Smooth muscle cell (in vitro differentiated cells): ENCODE measurements at regions not wholly inside any gene's neighbourhood (a gene's known extent, or its start where the extent isn't known, plus 50 kb on each side); places are given as distances from the start of the nearest gene placed in this dataset.

Source experiments
- DNase-seq: peaks from one replicate; lab custom pipeline; 2025; ENCODE audit not compliant: unreplicated experiment; lab: John Stamatoyannopoulos, UW
- H2AFZ ChIP-seq: fragments of 200-600 bp; sonication (generic); 2 replicates; pipeline ENCODE4 v1.6.0; 2016; ENCODE audit warnings: antibody characterized with exemption, low read depth, mild to moderate bottlenecking
- H3F3A ChIP-seq: fragments of 200-600 bp; sonication (generic); 2 replicates; pipeline ENCODE4 v1.6.0; 2017; ENCODE audit warnings: antibody characterized with exemption, low read depth
- H3K27ac ChIP-seq: fragments of 200-600 bp; sonication (generic); 2 replicates; pipeline ENCODE4 v1.5.1; 2016; ENCODE audit warnings: low read depth, mild to moderate bottlenecking
- H3K27me3 ChIP-seq: fragments of 200-600 bp; sonication (generic); 2 replicates; pipeline ENCODE4 v1.6.1; 2016; ENCODE audit warnings: low read depth, mild to moderate bottlenecking
- H3K36me3 ChIP-seq: fragments of 200-600 bp; sonication (generic); 2 replicates; pipeline ENCODE4 v1.5.1; 2016; ENCODE audit warnings: low read depth
- H3K4me1 ChIP-seq: fragments of 200-600 bp; sonication (generic); 2 replicates; pipeline ENCODE4 v1.5.1; 2016; ENCODE audit warnings: low read depth
- H3K4me2 ChIP-seq: fragments of 200-600 bp; sonication (generic); 2 replicates; pipeline ENCODE4 v1.6.0; 2016; ENCODE audit warnings: mild to moderate bottlenecking
- H3K4me3 ChIP-seq: fragments of 200-600 bp; sonication (generic); 2 replicates; pipeline ENCODE4 v1.5.1; 2016; ENCODE audit warnings: mild to moderate bottlenecking
- H3K79me2 ChIP-seq: fragments of 200-600 bp; sonication (generic); 2 replicates; pipeline ENCODE4 v1.6.0; 2016; ENCODE audit warnings: low read depth, mild to moderate bottlenecking
- H3K9ac ChIP-seq: fragments of 200-600 bp; sonication (generic); 2 replicates; pipeline ENCODE4 v1.6.0; 2016; ENCODE audit warnings: low read depth
- H3K9me3 ChIP-seq: fragments of 200-600 bp; sonication (generic); replicated peaks from 2 replicates; pipeline ENCODE4 v1.5.1; 2016; ENCODE audit warnings: low read depth
- H4K20me1 ChIP-seq: fragments of 200-600 bp; sonication (generic); 2 replicates; pipeline ENCODE4 v1.6.0; 2016; ENCODE audit warnings: low read depth
- WGBS: methylation state at CpG from one replicate; pipeline ENCODE4 v1.1.7; 2016; ENCODE audit warnings: low lambda C conversion rate; 5-methylcytosine and 5-hydroxymethylcytosine counted together
- TF ChIP-seq, protein P1 (sequence below): fragments of 200-600 bp; sonication (generic); IDR thresholded peaks from 2 replicates; pipeline ENCODE4 v1.5.1; 2017; ENCODE audit warnings: borderline replicate concordance, mild to moderate bottlenecking, antibody characterized with exemption; ENCODE audit not compliant: insufficient read depth, poor library complexity, severe bottlenecking

DNA sequence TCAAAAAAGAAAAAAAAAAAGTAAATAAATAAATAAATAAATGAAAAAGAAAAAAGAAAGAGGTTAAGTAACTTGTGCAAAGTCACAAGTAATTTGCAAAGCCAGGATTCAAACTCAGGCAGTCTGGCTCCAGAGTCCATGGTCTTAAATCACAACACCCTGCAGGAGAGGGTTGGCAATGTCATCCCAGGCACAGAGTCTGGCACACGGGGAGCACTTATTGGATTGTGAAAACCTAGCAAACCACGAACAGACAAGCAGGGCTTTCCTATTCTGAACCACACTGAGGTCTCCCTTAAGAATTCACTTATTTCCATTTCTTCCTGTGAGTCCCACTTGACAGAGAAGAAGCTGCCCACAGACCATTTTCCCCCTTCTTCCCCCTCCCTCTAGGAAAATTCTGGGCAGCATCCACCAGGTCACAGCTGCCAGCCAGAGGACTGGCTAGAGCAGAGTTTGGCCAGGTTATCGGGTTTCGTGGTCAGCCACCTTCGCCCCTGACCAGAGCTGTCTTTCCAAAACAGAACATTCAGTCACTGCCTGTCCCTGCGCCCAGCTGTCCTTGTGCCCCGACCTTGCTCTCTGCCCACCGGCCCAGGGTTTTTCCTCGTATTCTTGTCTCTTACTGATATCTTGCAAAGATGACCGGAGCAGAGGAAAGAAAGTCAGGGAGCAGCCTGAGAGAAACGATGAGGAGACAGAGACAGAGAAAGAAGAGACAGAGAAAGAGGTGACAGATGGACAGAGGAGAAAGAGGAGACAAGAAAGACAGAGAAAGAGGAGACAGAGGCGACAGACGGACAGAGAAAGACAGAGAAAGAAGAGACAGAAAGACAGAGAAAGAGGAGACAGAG is 106.4 kb upstream of the PTPN1 start:
- TF ChIP-seq, protein P1, sequence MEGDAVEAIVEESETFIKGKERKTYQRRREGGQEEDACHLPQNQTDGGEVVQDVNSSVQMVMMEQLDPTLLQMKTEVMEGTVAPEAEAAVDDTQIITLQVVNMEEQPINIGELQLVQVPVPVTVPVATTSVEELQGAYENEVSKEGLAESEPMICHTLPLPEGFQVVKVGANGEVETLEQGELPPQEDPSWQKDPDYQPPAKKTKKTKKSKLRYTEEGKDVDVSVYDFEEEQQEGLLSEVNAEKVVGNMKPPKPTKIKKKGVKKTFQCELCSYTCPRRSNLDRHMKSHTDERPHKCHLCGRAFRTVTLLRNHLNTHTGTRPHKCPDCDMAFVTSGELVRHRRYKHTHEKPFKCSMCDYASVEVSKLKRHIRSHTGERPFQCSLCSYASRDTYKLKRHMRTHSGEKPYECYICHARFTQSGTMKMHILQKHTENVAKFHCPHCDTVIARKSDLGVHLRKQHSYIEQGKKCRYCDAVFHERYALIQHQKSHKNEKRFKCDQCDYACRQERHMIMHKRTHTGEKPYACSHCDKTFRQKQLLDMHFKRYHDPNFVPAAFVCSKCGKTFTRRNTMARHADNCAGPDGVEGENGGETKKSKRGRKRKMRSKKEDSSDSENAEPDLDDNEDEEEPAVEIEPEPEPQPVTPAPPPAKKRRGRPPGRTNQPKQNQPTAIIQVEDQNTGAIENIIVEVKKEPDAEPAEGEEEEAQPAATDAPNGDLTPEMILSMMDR: no peak
- no peak overlapping the region for H3K4me3 ChIP-seq
- no peak overlapping the region for H2AFZ ChIP-seq
- no peaks in the 10 kb centered on the region for H4K20me1 ChIP-seq
- no peak for DNase-seq
- H3K79me2 ChIP-seq: no peaks in the 10 kb centered on the region
- H3K9me3 ChIP-seq: no peaks in the 10 kb centered on the region
- H3K4me1 ChIP-seq: no peaks in the 10 kb centered on the region
- H3K9ac ChIP-seq: no peak overlapping the region
- no peaks in the 10 kb centered on the region for H3K36me3 ChIP-seq
- no peaks in the 10 kb centered on the region for H3K27me3 ChIP-seq
- H3F3A ChIP-seq: no peaks in the 10 kb centered on the region
- no peak overlapping the region for H3K27ac ChIP-seq
- 83% methylated on average over 13 of the region's 13 CpGs for WGBS
- H3K4me2 ChIP-seq: no peak overlapping the region

DNA sequence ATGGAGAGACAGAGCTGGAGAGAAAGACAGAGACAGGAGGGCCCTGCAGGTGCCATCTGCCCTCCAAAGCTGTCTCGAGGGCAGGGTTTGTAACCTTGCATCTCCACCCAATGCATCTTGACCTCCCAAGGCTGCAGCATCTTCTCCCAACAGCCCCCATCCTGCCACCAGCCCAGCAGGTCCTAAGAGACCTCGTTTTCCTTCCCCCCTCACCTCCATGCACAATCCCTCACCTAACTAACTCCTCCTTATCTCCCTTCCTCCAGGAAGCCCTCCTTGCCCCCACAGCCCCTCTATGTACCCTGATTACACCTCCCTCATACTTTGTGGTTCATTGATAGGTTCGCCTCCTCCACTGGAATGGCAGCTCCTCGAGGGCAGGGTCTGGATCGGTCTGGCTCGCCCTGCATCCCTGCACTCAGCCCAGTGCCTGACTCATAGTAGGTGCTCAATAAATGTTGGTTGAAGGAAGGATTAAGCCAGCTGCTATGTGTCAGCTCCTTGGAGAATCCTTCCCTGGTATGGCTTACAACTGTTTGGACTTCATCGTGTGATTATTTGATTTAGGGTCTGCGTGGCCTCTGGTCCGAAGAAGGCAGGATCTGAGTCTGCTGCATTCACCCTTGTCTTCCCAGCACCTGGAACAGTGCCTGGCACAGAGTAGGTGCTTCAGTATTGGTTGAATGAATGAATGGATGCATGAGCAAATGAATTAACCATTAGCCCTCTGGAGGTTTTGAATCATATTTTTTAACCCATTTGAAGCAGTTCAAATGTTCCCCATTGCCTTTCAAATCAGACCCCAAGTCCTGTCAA is 105.6 kb upstream of the PTPN1 start:
- no peak overlapping the region for H3K9ac ChIP-seq
- no peaks in the 10 kb centered on the region for H3K9me3 ChIP-seq
- no peak overlapping the region for H3K4me2 ChIP-seq
- no peak for DNase-seq
- H3K79me2 ChIP-seq: no peaks in the 10 kb centered on the region
- H3F3A ChIP-seq: no peaks in the 10 kb centered on the region
- H3K27me3 ChIP-seq: no peaks in the 10 kb centered on the region
- TF ChIP-seq, protein P1: no peak
- 92% methylated on average over 9 of the region's 9 CpGs for WGBS
- H4K20me1 ChIP-seq: no peaks in the 10 kb centered on the region
- no peak overlapping the region for H3K4me3 ChIP-seq
- H3K27ac ChIP-seq: no peak overlapping the region
- no peaks in the 10 kb centered on the region for H3K36me3 ChIP-seq
- H3K4me1 ChIP-seq: no peaks in the 10 kb centered on the region
- H2AFZ ChIP-seq: no peak overlapping the region

DNA sequence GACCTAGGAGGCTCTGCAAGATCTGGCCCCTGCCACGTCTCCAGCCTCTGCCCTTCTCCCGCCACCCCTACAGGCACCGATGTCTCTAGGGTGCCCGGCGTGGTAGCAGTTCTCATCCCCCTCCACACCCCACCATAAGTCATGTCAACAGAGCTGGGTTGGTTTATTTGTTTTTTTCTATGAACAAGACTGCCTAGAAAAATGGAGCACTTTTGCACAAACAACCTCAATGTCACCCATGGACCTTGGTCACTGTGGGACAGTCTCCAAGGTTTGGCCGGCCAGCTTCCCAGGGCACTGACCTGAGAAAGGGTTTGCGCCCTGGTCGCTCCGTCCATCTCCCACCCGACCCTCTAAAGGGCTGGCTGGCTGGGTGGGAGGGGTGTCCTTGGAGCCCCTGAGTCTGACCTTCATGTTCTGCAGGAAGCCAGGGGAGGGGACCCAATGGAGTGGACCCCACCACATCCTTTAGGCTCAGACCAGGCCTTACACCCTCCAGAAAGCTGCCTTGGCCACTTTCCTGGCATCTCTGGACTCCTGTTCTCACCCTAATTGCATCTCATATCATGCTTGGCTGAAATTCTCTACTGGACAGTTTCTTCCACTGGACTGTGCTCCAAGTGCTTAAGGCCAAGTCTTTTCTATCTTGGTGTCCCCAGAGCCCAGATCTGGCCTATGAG is 104.8 kb upstream of the PTPN1 start:
- H3F3A ChIP-seq: no peaks in the 10 kb centered on the region
- TF ChIP-seq, protein P1: no peak
- H4K20me1 ChIP-seq: no peaks in the 10 kb centered on the region
- no peaks in the 10 kb centered on the region for H3K9me3 ChIP-seq
- no peaks in the 10 kb centered on the region for H3K4me1 ChIP-seq
- no peak overlapping the region for H3K9ac ChIP-seq
- H3K36me3 ChIP-seq: no peaks in the 10 kb centered on the region
- no peak overlapping the region for H3K4me3 ChIP-seq
- WGBS: 83% methylated on average over 10 of the region's 10 CpGs
- H3K4me2 ChIP-seq: no peak overlapping the region
- no peak overlapping the region for H2AFZ ChIP-seq
- H3K27ac ChIP-seq: no peak overlapping the region
- no peak for DNase-seq
- H3K27me3 ChIP-seq: no peaks in the 10 kb centered on the region
- H3K79me2 ChIP-seq: no peaks in the 10 kb centered on the region
